HEK293 (cell line): ENCODE measurements at regions not wholly inside any gene's neighbourhood (a gene's known extent, or its start where the extent isn't known, plus 50 kb on each side); places are given as distances from the start of the nearest gene placed in this dataset.

Experiments
- CTCF ChIA-PET: fragments of 350-600 bp; formaldehyde crosslinking; extraction: SDS; loops from one replicate; lab custom pipeline; 2021; ENCODE audit warnings: antibody characterized with exemption; lab: Yijun Ruan, JAX
- POLR2A ChIA-PET: fragments of 300-600 bp; formaldehyde crosslinking; extraction: SDS; loops from one replicate; lab custom pipeline; 2020; ENCODE audit warnings: antibody characterized with exemption, inconsistent platforms; lab: Yijun Ruan, JAX
- H3K27ac ChIP-seq: fragments of 200-500 bp; sonication (Bioruptor generic); 2 replicates; pipeline ENCODE4 v1.5.1; 2014; ENCODE audit warnings: low read depth, low read length, control low read depth, inconsistent platforms; ENCODE audit errors: extremely low read depth
- H3K36me3 ChIP-seq, 2 experiments: fragments of 200-500 bp in 1 of 2; sonication (Bioruptor generic) in 1 of 2; 1 replicate in 1 of 2; 2 replicates in 1 of 2; pipeline ENCODE4 v1.5.1; 2014 to 2017; ENCODE audit warnings: inconsistent platforms in 2 of 2, low read length in 2 of 2; ENCODE audit not compliant: control insufficient read depth in 2 of 2, insufficient read depth in 1 of 2
- H3K4me1 ChIP-seq: fragments of 200-500 bp; sonication (Bioruptor generic); 2 replicates; pipeline ENCODE4 v1.5.1; 2014; ENCODE audit warnings: mild to moderate bottlenecking, low read length, inconsistent platforms; ENCODE audit not compliant: control insufficient read depth, insufficient read depth
- H3K4me3 ChIP-seq: 2 replicates; pipeline ENCODE4 v1.5.1; 2011; ENCODE audit warnings: low read depth, mild to moderate bottlenecking, control low read depth, low read length, moderate library complexity
- H3K9me3 ChIP-seq: fragments of 200-500 bp; sonication (Bioruptor generic); 2 replicates; pipeline ENCODE4 v1.5.1; 2014; ENCODE audit warnings: low read depth, low read length, inconsistent platforms; ENCODE audit not compliant: control insufficient read depth, insufficient read depth
- CTCF ChIP-seq: fragments of 450-650 bp; formaldehyde crosslinking; IDR thresholded peaks from 2 replicates; pipeline ENCODE4 v1.5.1; 2016; ENCODE audit warnings: missing biosample characterization, missing genetic modification characterization
- IKZF3 ChIP-seq: fragments of 450-650 bp; IDR thresholded peaks from 2 replicates; pipeline ENCODE4 v1.5.0; 2018; ENCODE audit warnings: missing biosample characterization, mild to moderate bottlenecking, missing genetic modification characterization, moderate library complexity
- OSR2 ChIP-seq: fragments of 450-650 bp; formaldehyde crosslinking; IDR thresholded peaks from 2 replicates; pipeline ENCODE4 v1.5.1; 2016; ENCODE audit warnings: missing biosample characterization, missing genetic modification characterization
- PBX3 ChIP-seq: sonication (generic); formaldehyde crosslinking; IDR thresholded peaks from 2 replicates; pipeline ENCODE4 v1.8.1; 2022; ENCODE audit warnings: mild to moderate bottlenecking, moderate library complexity, missing genetic modification reagents
- PRDM2 ChIP-seq: fragments of 450-650 bp; formaldehyde crosslinking; IDR thresholded peaks from 2 replicates; pipeline ENCODE4 v1.5.1; 2016; ENCODE audit warnings: missing biosample characterization, missing genetic modification characterization, borderline replicate concordance
- PRDM6 ChIP-seq: fragments of 450-650 bp; formaldehyde crosslinking; IDR thresholded peaks from 2 replicates; pipeline ENCODE4 v1.5.1; 2017; ENCODE audit warnings: missing biosample characterization, missing genetic modification characterization
- SALL2 ChIP-seq: fragments of 450-650 bp; formaldehyde crosslinking; IDR thresholded peaks from 2 replicates; pipeline ENCODE4 v1.5.0; 2017; ENCODE audit warnings: missing biosample characterization, mild to moderate bottlenecking, missing genetic modification characterization, borderline replicate concordance
- TRIM28 ChIP-seq: IDR thresholded peaks from 2 replicates; pipeline ENCODE4 v1.6.1; 2011; ENCODE audit warnings: low read length, control low read depth, borderline replicate concordance
- ZBTB44 ChIP-seq: fragments of 450-650 bp; IDR thresholded peaks from 2 replicates; pipeline ENCODE4 v1.5.1; 2018; ENCODE audit warnings: missing biosample characterization, mild to moderate bottlenecking, missing genetic modification characterization
- ZNF140 ChIP-seq: fragments of 450-650 bp; formaldehyde crosslinking; IDR thresholded peaks from 2 replicates; pipeline ENCODE4 v1.5.1; 2016; ENCODE audit warnings: missing biosample characterization, missing genetic modification characterization
- ZNF174 ChIP-seq: fragments of 450-650 bp; formaldehyde crosslinking; IDR thresholded peaks from 2 replicates; pipeline ENCODE4 v1.5.0; 2017; ENCODE audit warnings: missing biosample characterization, mild to moderate bottlenecking, missing genetic modification characterization
- ZNF248 ChIP-seq: fragments of 450-650 bp; formaldehyde crosslinking; IDR thresholded peaks from 2 replicates; pipeline ENCODE4 v1.5.1; 2017; ENCODE audit warnings: missing biosample characterization, missing genetic modification characterization
- ZNF391 ChIP-seq: fragments of 450-650 bp; formaldehyde crosslinking; IDR thresholded peaks from 2 replicates; pipeline ENCODE4 v1.5.1; 2016; ENCODE audit warnings: low read depth, missing biosample characterization, missing genetic modification characterization, borderline replicate concordance
- ZNF514 ChIP-seq: fragments of 450-650 bp; formaldehyde crosslinking; IDR thresholded peaks from 2 replicates; pipeline ENCODE4 v1.5.1; 2016; ENCODE audit warnings: missing biosample characterization, missing genetic modification characterization
- ZNF621 ChIP-seq: fragments of 450-650 bp; formaldehyde crosslinking; IDR thresholded peaks from 2 replicates; pipeline ENCODE4 v1.5.1; 2017; ENCODE audit warnings: missing biosample characterization, missing genetic modification characterization
- ZNF626 ChIP-seq: fragments of 450-650 bp; sonication (Bioruptor Pico); formaldehyde crosslinking; IDR thresholded peaks from 2 replicates; pipeline ENCODE4 v1.5.1; 2018; ENCODE audit warnings: missing biosample characterization, missing genetic modification characterization, inconsistent platforms
- ZNF654 ChIP-seq: fragments of 450-650 bp; formaldehyde crosslinking; IDR thresholded peaks from 2 replicates; pipeline ENCODE4 v1.5.1; 2016; ENCODE audit warnings: low read depth, missing biosample characterization, missing genetic modification characterization
- ZNF664 ChIP-seq: fragments of 450-650 bp; formaldehyde crosslinking; IDR thresholded peaks from 2 replicates; pipeline ENCODE4 v1.5.1; 2016; ENCODE audit warnings: missing biosample characterization, missing genetic modification characterization

GRCh38 chr7:142461437-142461836, 203.6 kb upstream of the PRSS58 start:
- TF ChIP-seq ZNF514 (no peak), ZBTB44 (tag by site-specific recombination) (no peak)
- POLR2A ChIA-PET: no interaction called here
- Histone ChIP-seq H3K4me3 (no peak overlapping the region), H3K4me1 (no peaks in the 10 kb centered on the region), H3K9me3 (no peaks in the 10 kb centered on the region), H3K36me3 (no peaks in the 10 kb centered on the region), H3K27ac (no peak overlapping the region)
- CTCF ChIA-PET: interaction anchor here (0.6 to 16.7 kb wide), 14 partner anchors 17 to 404 kb away, joined by 3 to 276 read pairs (median 6); no protein-coding TSS in a partner anchor

- TF ChIP-seq PRDM2 (tag by site-specific recombination) (no peak), OSR2 (tag by site-specific recombination) (no peak), PRDM6 (tag by site-specific recombination) (no peak), ZNF140 (tag by site-specific recombination) (no peak), TRIM28 (no peak), ZNF174 (tag by site-specific recombination) (no peak), PBX3 (no peak)
- ChIA-PET POLR2A (no interaction called here), CTCF (interaction anchor here (0.6 to 16.7 kb wide), 22 partner anchors 8 to 755 kb away, joined by 3 to 276 read pairs (median 9); no protein-coding TSS in a partner anchor)
- Histone ChIP-seq H3K9me3 (no peaks in the 10 kb centered on the region), H3K27ac (no peak overlapping the region), H3K4me3 (no peak overlapping the region), H3K36me3 (no peaks in the 10 kb centered on the region), H3K4me1 (no peaks in the 10 kb centered on the region)
Measured at GRCh38 chr7:142460402-142461117, 202.7 kb upstream of the PRSS58 start.

GRCh38 chr7:142459551-142459963, 201.7 kb upstream of the PRSS58 start:
- POLR2A ChIA-PET: interaction anchor here (0.5 kb wide), 1 partner anchor 49 kb away, joined by 9 read pairs; no protein-coding TSS in a partner anchor
- CTCF ChIA-PET: interaction anchor here (0.6 to 16.7 kb wide), 35 partner anchors 9 to 485 kb away, joined by 3 to 276 read pairs (median 5); no protein-coding TSS in a partner anchor
- Histone ChIP-seq H3K36me3 (no peaks in the 10 kb centered on the region), H3K4me3 (no peak overlapping the region), H3K4me1 (no peaks in the 10 kb centered on the region), H3K9me3 (no peaks in the 10 kb centered on the region), H3K27ac (no peak overlapping the region)
- TF ChIP-seq IKZF3: no peak
- TF ChIP-seq ZNF391 (tag by site-specific recombination): no peak
- no peak for TF ChIP-seq SALL2 (tag by site-specific recombination)
- TF ChIP-seq ZNF248 (tag by site-specific recombination): no peak
- TF ChIP-seq CTCF: peak; percentile 59; the same call in 1 of the 2 replicates
- no peak for TF ChIP-seq ZNF621 (tag by site-specific recombination)
- no peak for TF ChIP-seq ZNF664 (tag by site-specific recombination)
- peak; percentile 57 for TF ChIP-seq ZNF654 (tag by site-specific recombination)
- no peak for TF ChIP-seq ZNF626 (tag by site-specific recombination)
